SJCRH30 (cell line): ENCODE measurements at regions not wholly inside any gene's neighbourhood (a gene's known extent, or its start where the extent isn't known, plus 50 kb on each side); places are given as distances from the start of the nearest gene placed in this dataset.

Experiments used
- DNase-seq, 2 experiments: peaks; one replicate each; pipeline ENCODE4 v3.0.0-alpha.2; 2015 to 2020
- H3K27ac ChIP-seq: fragments of 250-450 bp; sonication (Bioruptor Pico); 2 replicates; pipeline ENCODE4 v1.5.1; 2020; ENCODE audit warnings: mild to moderate bottlenecking, moderate library complexity
- H3K27me3 ChIP-seq: fragments of 250-450 bp; sonication (Bioruptor Pico); 2 replicates; pipeline ENCODE4 v1.5.1; 2020; ENCODE audit warnings: mild to moderate bottlenecking, moderate library complexity
- H3K36me3 ChIP-seq: fragments of 250-450 bp; sonication (Bioruptor Pico); 2 replicates; pipeline ENCODE4 v1.5.1; 2020; ENCODE audit warnings: mild to moderate bottlenecking, moderate library complexity
- H3K4me1 ChIP-seq: fragments of 250-450 bp; sonication (Bioruptor Pico); 2 replicates; pipeline ENCODE4 v1.5.1; 2020; ENCODE audit warnings: mild to moderate bottlenecking, moderate library complexity
- H3K4me3 ChIP-seq: fragments of 250-450 bp; sonication (Bioruptor Pico); 2 replicates; pipeline ENCODE4 v1.5.1; 2020; ENCODE audit warnings: mild to moderate bottlenecking, moderate library complexity
- H3K9me3 ChIP-seq: fragments of 250-450 bp; sonication (Bioruptor Pico); replicated peaks from 2 replicates; pipeline ENCODE4 v1.5.1; 2020; ENCODE audit warnings: mild to moderate bottlenecking, moderate library complexity

GRCh38 chr1:101338714-101339430, 102.1 kb downstream of the S1PR1 start:
- H3K27me3 ChIP-seq = no peaks in the 10 kb centered on the region; the same call in 1 of the 2 replicates
- no peak for DNase-seq
- no peaks in the 10 kb centered on the region for H3K4me1 ChIP-seq
- no peaks in the 10 kb centered on the region for H3K9me3 ChIP-seq
- no peaks in the 10 kb centered on the region for H3K36me3 ChIP-seq
- H3K27ac ChIP-seq = no peak overlapping the region
- H3K4me3 ChIP-seq = no peak overlapping the region

DNA sequence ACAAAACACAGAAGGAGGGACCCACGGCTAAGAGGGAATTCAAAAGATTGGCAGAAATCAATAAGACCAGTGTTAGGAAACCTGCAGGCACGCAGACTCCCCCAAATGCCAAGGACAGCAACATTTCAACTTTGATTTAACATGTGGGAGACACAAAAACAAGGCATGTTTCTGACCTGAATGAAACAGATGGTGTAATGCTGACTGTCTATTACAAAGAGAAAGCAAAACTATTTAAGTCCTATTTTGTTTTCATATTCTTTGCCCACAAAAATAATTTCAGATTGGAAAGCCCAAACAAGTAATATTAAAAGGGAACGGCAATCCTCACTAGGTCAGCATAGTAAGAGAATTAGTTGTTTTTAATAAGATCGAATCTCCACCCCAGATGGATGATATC, 107.9 kb downstream of the S1PR1 start:
- H3K27ac ChIP-seq = no peak overlapping the region
- no peaks in the 10 kb centered on the region for H3K36me3 ChIP-seq
- H3K9me3 ChIP-seq = no peaks in the 10 kb centered on the region
- no peak for DNase-seq
- H3K27me3 ChIP-seq = no peaks in the 10 kb centered on the region; the same call in 1 of the 2 replicates
- H3K4me1 ChIP-seq = no peaks in the 10 kb centered on the region
- H3K4me3 ChIP-seq = no peak overlapping the region

DNA sequence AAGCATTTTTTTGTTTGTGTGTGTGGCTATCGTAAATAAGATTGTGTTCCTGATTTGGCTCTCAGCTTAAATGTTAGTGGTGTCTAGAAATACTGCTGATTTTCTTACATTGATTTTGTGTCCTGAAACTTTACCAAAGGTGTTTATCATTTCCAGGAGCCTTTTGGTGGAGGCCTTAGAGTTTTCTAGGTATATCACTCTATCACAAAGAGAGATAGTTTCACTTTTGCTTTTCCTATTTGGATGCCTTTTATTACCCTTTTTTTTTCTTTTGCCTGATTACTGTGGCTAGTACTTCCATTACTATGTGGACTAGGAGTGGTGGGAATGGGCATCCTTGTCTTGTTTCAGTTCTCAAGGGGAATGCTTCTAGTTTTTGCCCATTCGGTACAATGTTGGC, 109.6 kb downstream of the S1PR1 start:
- Histone ChIP-seq H3K4me1 (no peaks in the 10 kb centered on the region), H3K9me3 (no peaks in the 10 kb centered on the region), H3K27ac (no peak overlapping the region), H3K36me3 (no peaks in the 10 kb centered on the region), H3K27me3 (no peaks in the 10 kb centered on the region; the same call in 1 of the 2 replicates), H3K4me3 (no peak overlapping the region)
- DNase-seq = no peak

- DNase-seq = no peak
- Histone ChIP-seq H3K27me3 (no peaks in the 10 kb centered on the region; the same call in 1 of the 2 replicates), H3K27ac (no peak overlapping the region), H3K4me1 (no peaks in the 10 kb centered on the region), H3K9me3 (no peaks in the 10 kb centered on the region), H3K36me3 (no peaks in the 10 kb centered on the region), H3K4me3 (no peak overlapping the region)
These were observed 119.2 kb downstream of the S1PR1 start for GRCh38 chr1:101356013-101356412.

DNA sequence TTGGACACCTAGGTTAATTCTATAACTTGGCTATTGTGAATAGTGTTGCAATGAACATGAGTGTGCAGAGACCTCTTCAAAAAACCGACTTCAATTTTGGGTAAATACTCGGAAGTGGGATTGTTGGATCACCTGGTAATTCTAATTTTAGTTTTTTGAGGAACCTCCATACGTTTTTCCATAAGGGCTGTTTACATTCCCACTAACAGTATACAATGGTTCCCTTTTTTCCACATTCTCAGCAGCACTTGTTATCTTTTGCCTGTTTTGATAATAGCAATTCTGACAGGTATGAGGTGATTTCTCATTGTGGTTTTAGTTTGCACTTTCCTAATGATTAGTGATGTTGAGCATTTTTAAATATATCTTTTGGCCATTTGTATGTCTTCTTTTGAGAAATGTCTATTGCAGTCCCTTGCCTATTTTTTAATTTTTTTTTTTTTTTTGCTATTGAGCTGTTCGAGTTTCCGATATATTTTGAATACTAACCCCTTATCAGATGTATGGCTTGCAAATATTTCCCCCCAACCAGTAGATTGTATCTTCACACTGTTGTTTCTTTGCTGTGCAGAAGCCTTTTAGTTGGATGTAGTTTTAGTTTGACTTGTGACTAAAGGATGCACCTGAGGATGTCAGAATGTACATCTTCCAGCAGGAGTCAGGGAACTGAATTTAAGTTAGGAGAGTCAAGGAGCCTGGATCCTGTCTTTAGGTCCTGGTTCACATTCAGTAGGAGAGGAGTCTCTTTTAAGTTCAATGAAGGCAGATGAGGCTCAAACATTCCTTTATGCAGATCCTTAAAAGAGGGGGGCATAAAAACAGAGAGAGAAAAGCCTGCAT, 120.0 kb downstream of the S1PR1 start:
- H3K4me1 ChIP-seq = no peaks in the 10 kb centered on the region
- H3K27me3 ChIP-seq = no peaks in the 10 kb centered on the region; the same call in 1 of the 2 replicates
- DNase-seq = no peak
- no peak overlapping the region for H3K27ac ChIP-seq
- no peaks in the 10 kb centered on the region for H3K36me3 ChIP-seq
- H3K4me3 ChIP-seq = no peak overlapping the region
- H3K9me3 ChIP-seq = no peaks in the 10 kb centered on the region

- peak; percentile 70 to 94 for DNase-seq
- no peaks in the 10 kb centered on the region; the same call in 1 of the 2 replicates for H3K27me3 ChIP-seq
- H3K4me3 ChIP-seq = no peak overlapping the region
- H3K9me3 ChIP-seq = no peaks in the 10 kb centered on the region
- H3K36me3 ChIP-seq = no peaks in the 10 kb centered on the region
- no peaks in the 10 kb centered on the region for H3K4me1 ChIP-seq
- no peak overlapping the region for H3K27ac ChIP-seq
These were observed 120.7 kb downstream of the S1PR1 start for GRCh38 chr1:101357444-101357986.

- Histone ChIP-seq H3K4me1 (no peaks in the 10 kb centered on the region), H3K9me3 (no peaks in the 10 kb centered on the region), H3K27me3 (no peaks in the 10 kb centered on the region; the same call in 1 of the 2 replicates), H3K4me3 (no peak overlapping the region), H3K27ac (no peak overlapping the region), H3K36me3 (no peaks in the 10 kb centered on the region)
- no peak for DNase-seq
These were observed 123.7 kb downstream of the S1PR1 start for GRCh38 chr1:101360506-101360905.

- Histone ChIP-seq H3K36me3 (no peaks in the 10 kb centered on the region), H3K4me1 (no peaks in the 10 kb centered on the region), H3K9me3 (no peaks in the 10 kb centered on the region; the same call in 1 of the 2 replicates), H3K27ac (no peak overlapping the region), H3K27me3 (no peaks in the 10 kb centered on the region), H3K4me3 (no peak overlapping the region)
- no peak for DNase-seq
These were observed 127.1 kb downstream of the S1PR1 start for GRCh38 chr1:101363891-101364318.

- Histone ChIP-seq H3K4me3 (no peak overlapping the region), H3K9me3 (no peaks in the 10 kb centered on the region; the same call in 1 of the 2 replicates), H3K4me1 (no peaks in the 10 kb centered on the region), H3K27me3 (no peaks in the 10 kb centered on the region), H3K27ac (no peak overlapping the region), H3K36me3 (no peaks in the 10 kb centered on the region)
- DNase-seq = no peak
These were observed 127.7 kb downstream of the S1PR1 start for GRCh38 chr1:101364370-101365120.

DNA sequence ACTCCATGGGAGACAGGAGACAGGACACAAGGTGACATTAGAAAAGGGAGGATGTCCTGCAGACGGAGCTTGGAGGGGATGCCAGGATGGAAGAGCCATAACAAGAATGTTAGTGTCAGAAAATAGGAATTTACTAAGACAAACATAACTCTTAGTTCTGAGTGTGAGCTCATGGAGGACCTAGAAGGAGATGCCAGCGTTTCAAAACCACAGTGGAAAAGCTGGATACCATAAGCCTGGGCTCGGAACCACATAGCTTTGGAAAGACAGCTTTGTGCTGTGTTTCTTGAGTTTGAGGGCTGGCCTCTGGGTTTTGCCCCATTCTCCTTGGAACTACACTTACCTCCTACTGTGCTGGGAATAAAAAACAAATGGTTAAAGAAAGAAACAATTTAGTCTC, 128.4 kb downstream of the S1PR1 start:
- Histone ChIP-seq H3K9me3 (no peaks in the 10 kb centered on the region; the same call in 1 of the 2 replicates), H3K36me3 (no peaks in the 10 kb centered on the region), H3K4me3 (no peak overlapping the region), H3K27ac (no peak overlapping the region), H3K27me3 (no peaks in the 10 kb centered on the region), H3K4me1 (no peaks in the 10 kb centered on the region)
- no peak for DNase-seq

DNA sequence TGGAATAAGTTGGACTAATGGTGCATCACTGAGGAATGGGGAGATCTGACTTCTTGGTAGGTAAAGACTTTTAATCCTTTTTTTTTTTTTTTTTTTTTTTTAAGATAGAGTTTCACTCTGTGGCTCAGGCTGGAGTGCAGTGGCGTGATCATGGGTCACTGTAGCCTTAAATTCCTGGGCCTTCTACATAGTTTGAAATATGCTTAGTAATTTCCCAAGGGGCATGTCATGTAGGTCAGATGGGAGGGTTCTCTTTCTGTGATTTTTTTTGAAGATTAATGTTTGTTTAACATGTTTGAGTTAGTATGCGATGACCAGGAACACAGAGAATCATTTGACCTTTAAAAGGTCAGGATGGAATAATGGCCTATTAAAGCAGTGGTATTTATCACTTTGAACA, 129.1 kb downstream of the S1PR1 start:
- H3K9me3 ChIP-seq = no peaks in the 10 kb centered on the region; the same call in 1 of the 2 replicates
- no peaks in the 10 kb centered on the region for H3K27me3 ChIP-seq
- H3K4me1 ChIP-seq = no peaks in the 10 kb centered on the region
- no peak overlapping the region for H3K27ac ChIP-seq
- H3K36me3 ChIP-seq = no peaks in the 10 kb centered on the region
- H3K4me3 ChIP-seq = no peak overlapping the region
- DNase-seq = no peak

GRCh38 chr1:101366513-101367215, 129.8 kb downstream of the S1PR1 start:
- no peaks in the 10 kb centered on the region for H3K27me3 ChIP-seq
- H3K9me3 ChIP-seq = no peaks in the 10 kb centered on the region; the same call in 1 of the 2 replicates
- DNase-seq = no peak
- H3K27ac ChIP-seq = no peak overlapping the region
- no peaks in the 10 kb centered on the region for H3K36me3 ChIP-seq
- H3K4me3 ChIP-seq = no peak overlapping the region
- no peaks in the 10 kb centered on the region for H3K4me1 ChIP-seq

DNA sequence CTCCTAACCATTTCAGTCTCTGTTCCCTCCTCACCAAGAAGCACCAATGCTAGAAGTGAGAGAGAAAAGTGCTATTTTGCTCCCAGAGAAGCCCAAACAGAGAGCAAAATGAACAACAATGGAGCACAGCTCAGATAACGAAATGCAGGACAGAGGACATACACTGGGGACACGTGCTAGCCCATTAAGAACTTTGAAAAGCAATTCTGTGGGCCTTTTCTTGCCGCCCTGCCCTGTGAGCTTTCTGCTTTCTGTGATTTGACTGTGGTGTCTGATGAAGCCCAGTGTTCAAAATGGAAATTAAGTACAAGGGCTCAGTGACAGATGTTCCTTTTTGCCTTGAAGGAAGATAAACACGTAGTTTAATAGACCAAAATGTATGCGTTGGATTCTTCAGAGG, 130.8 kb downstream of the S1PR1 start:
- Histone ChIP-seq H3K36me3 (no peaks in the 10 kb centered on the region), H3K27ac (no peak overlapping the region), H3K9me3 (no peaks in the 10 kb centered on the region; the same call in 1 of the 2 replicates), H3K4me3 (no peak overlapping the region), H3K27me3 (no peaks in the 10 kb centered on the region), H3K4me1 (no peaks in the 10 kb centered on the region)
- DNase-seq = no peak

GRCh38 chr1:101370488-101370887, 133.7 kb downstream of the S1PR1 start:
- H3K4me3 ChIP-seq = no peak overlapping the region
- no peaks in the 10 kb centered on the region; the same call in 1 of the 2 replicates for H3K9me3 ChIP-seq
- DNase-seq = no peak
- no peaks in the 10 kb centered on the region for H3K4me1 ChIP-seq
- H3K36me3 ChIP-seq = no peaks in the 10 kb centered on the region
- no peaks in the 10 kb centered on the region for H3K27me3 ChIP-seq
- no peak overlapping the region for H3K27ac ChIP-seq
